GM12878 (cell line): ENCODE measurements at regions not wholly inside any gene's neighbourhood (a gene's known extent, or its start where the extent isn't known, plus 50 kb on each side); places are given as distances from the start of the nearest gene placed in this dataset.

Experiments
- ATAC-seq: fragments of 200-7000 bp; cut with Tn5 transposase; 3 replicates; pipeline ENCODE4 v1.9.1; 2020; ENCODE audit warnings: mild to moderate bottlenecking, moderate library complexity
- BruUV-seq: library from RNA; stranded (reverse); fragments of 400-500 nt; replicated peaks from 2 replicates; lab custom pipeline; 2021; lab: Mats Ljungman, UMichigan
- CTCF ChIA-PET: fragments of 300-600 bp; sonication (Branson Sonifier 250); formaldehyde crosslinking; extraction: SDS; loops from one replicate; lab custom pipeline; 2021; ENCODE audit warnings: inconsistent platforms; lab: Yijun Ruan, JAX
- POLR2A ChIA-PET: fragments of 350-600 bp; formaldehyde crosslinking; extraction: SDS; loops from one replicate; lab custom pipeline; 2021; ENCODE audit warnings: inconsistent platforms; lab: Charles Lee
- RAD21 ChIA-PET: fragments of 300-600 bp; sonication (Branson Sonifier 250); formaldehyde crosslinking; loops from one replicate; lab custom pipeline; 2023; ENCODE audit warnings: antibody characterized with exemption; ENCODE audit not compliant: unreplicated experiment; lab: Charles Lee
- SMC1A ChIA-PET: fragments of 300-600 bp; sonication (Branson Sonifier 250); formaldehyde crosslinking; loops from one replicate; lab custom pipeline; 2023; ENCODE audit not compliant: unreplicated experiment, uncharacterized antibody; lab: Charles Lee
- DNase-seq: peaks from one replicate; pipeline ENCODE4 v3.0.0-alpha.2; 2011; ENCODE audit warnings: low read depth, low spot score
- FAIRE-seq: peaks from 3 replicates; lab custom pipeline; 2011; peaks lifted over from hg19 to GRCh38; lab: Jason Lieb, UNC
- H2AFZ ChIP-seq: 2 replicates; pipeline ENCODE4 v1.6.0; 2011; ENCODE audit warnings: low read depth, low read length, control low read depth; ENCODE audit not compliant: control insufficient read depth
- H3K27ac ChIP-seq: 2 replicates; pipeline ENCODE4 v1.5.1; 2011; ENCODE audit warnings: control low read depth; ENCODE audit not compliant: control insufficient read depth, insufficient read depth
- H3K27me3 ChIP-seq, 2 experiments: replicated peaks in 1 of 2; 2 replicates each; pipeline versions ENCODE4 v1.6.0 to v1.6.1; 2011; ENCODE audit warnings: low read length in 1 of 2; ENCODE audit not compliant: control insufficient read depth in 2 of 2, insufficient read depth in 2 of 2
- H3K36me3 ChIP-seq, 2 experiments: 2 replicates each; pipeline ENCODE4 v1.5.1; 2011; ENCODE audit warnings: low read length in 1 of 2; ENCODE audit not compliant: control insufficient read depth in 2 of 2, insufficient read depth in 2 of 2
- H3K4me1 ChIP-seq: 2 replicates; pipeline ENCODE4 v1.6.1; 2011; ENCODE audit warnings: mild to moderate bottlenecking, low read length, moderate library complexity, mixed read lengths; ENCODE audit not compliant: control insufficient read depth, insufficient read depth
- H3K4me2 ChIP-seq: 2 replicates; pipeline ENCODE4 v1.6.0; 2011; ENCODE audit warnings: control low read depth; ENCODE audit not compliant: control insufficient read depth, insufficient read depth
- H3K4me3 ChIP-seq: fragments of 200-600 bp; sonication (generic); 2 replicates; pipeline ENCODE4 v1.5.1; 2016
- H3K79me2 ChIP-seq: 2 replicates; pipeline ENCODE4 v1.6.0; 2011; ENCODE audit warnings: low read length; ENCODE audit not compliant: control insufficient read depth, insufficient read depth
- H3K9ac ChIP-seq: 2 replicates; pipeline ENCODE4 v1.8.0; 2011; ENCODE audit warnings: low read length, control low read depth, mixed read lengths; ENCODE audit not compliant: control insufficient read depth, insufficient read depth
- H3K9me3 ChIP-seq: replicated peaks from 3 replicates; pipeline ENCODE4 v1.5.1; 2011; ENCODE audit warnings: mild to moderate bottlenecking, low read length; ENCODE audit not compliant: control insufficient read depth, insufficient read depth
- H4K20me1 ChIP-seq: 2 replicates; pipeline ENCODE4 v1.6.0; 2011; ENCODE audit not compliant: control insufficient read depth, insufficient read depth
- CREM ChIP-seq: IDR thresholded peaks from 2 replicates; pipeline ENCODE4 v1.6.1; 2014; ENCODE audit warnings: antibody characterized with exemption, low read depth
- ESRRA ChIP-seq: IDR thresholded peaks from 2 replicates; pipeline ENCODE4 v1.6.1; 2012; ENCODE audit warnings: mild to moderate bottlenecking, low read length, improper control_type of control experiment
- HSF1 ChIP-seq: fragments of 150-350 bp; IDR thresholded peaks from 2 replicates; pipeline ENCODE4 v1.6.1; 2014; ENCODE audit warnings: mild to moderate bottlenecking, low read depth, low read length
- IKZF1 ChIP-seq: fragments of 450-650 bp; conservative IDR thresholded peaks from 2 replicates; pipeline ENCODE4 v1.6.1; 2017; ENCODE audit warnings: antibody characterized with exemption, mild to moderate bottlenecking
- IKZF2 ChIP-seq, 2 experiments: fragments of 450-650 bp; IDR thresholded peaks; 2 replicates each; pipeline ENCODE4 v1.6.1; 2017; ENCODE audit warnings: mild to moderate bottlenecking in 2 of 2, moderate library complexity in 2 of 2
- JUND ChIP-seq: IDR thresholded peaks from 2 replicates; pipeline ENCODE4 v1.6.1; 2012; ENCODE audit warnings: low read depth, mild to moderate bottlenecking, low read length, improper control_type of control experiment, moderate library complexity
- NFYB ChIP-seq: IDR thresholded peaks from 2 replicates; pipeline ENCODE4 v1.6.1; 2011; ENCODE audit warnings: low read depth, mild to moderate bottlenecking, low read length, improper control_type of control experiment, moderate library complexity; ENCODE audit not compliant: insufficient read depth
- PAX5 ChIP-seq: IDR thresholded peaks from 2 replicates; pipeline ENCODE4 v1.6.1; 2011; ENCODE audit warnings: low read depth, low read length, borderline replicate concordance
- PKNOX1 ChIP-seq: fragments of 450-650 bp; IDR thresholded peaks from 2 replicates; pipeline ENCODE4 v1.6.1; 2016; ENCODE audit warnings: mild to moderate bottlenecking
- REST ChIP-seq: IDR thresholded peaks from 2 replicates; pipeline ENCODE4 v1.6.1; 2012; ENCODE audit warnings: mild to moderate bottlenecking, low read depth, low read length
- SIN3A ChIP-seq: IDR thresholded peaks from 2 replicates; pipeline ENCODE4 v1.6.1; 2012; ENCODE audit warnings: low read depth, low read length, improper control_type of control experiment
- SMARCA5 ChIP-seq: fragments of 450-650 bp; IDR thresholded peaks from 2 replicates; pipeline ENCODE4 v1.6.1; 2017; ENCODE audit warnings: mild to moderate bottlenecking
- SREBF2 ChIP-seq: IDR thresholded peaks from 2 replicates; pipeline ENCODE4 v1.6.1; 2012; ENCODE audit warnings: mild to moderate bottlenecking, low read length
- SRF ChIP-seq, 2 experiments: IDR thresholded peaks; 2 replicates each; pipeline ENCODE4 v1.6.1; 2011; ENCODE audit warnings: low read depth in 2 of 2, low read length in 2 of 2, mild to moderate bottlenecking in 1 of 2, moderate library complexity in 1 of 2
- STAT1 ChIP-seq: fragments of 450-650 bp; conservative IDR thresholded peaks from 2 replicates; pipeline ENCODE4 v1.6.1; 2014; ENCODE audit warnings: antibody characterized with exemption, mild to moderate bottlenecking
- WRNIP1 ChIP-seq: IDR thresholded peaks from 2 replicates; pipeline ENCODE4 v1.6.1; 2011; ENCODE audit warnings: low read depth, low read length, improper control_type of control experiment, borderline replicate concordance
- ZBTB40 ChIP-seq: fragments of 450-650 bp; IDR thresholded peaks from 2 replicates; pipeline ENCODE4 v1.6.1; 2016; ENCODE audit warnings: mild to moderate bottlenecking, moderate library complexity, borderline replicate concordance
- WGBS: methylation state at CpG from one replicate; pipeline ENCODE4 v1.1.6; 2016; ENCODE audit warnings: low lambda C conversion rate; ENCODE audit not compliant: insufficient replicate concordance, insufficient coverage; ENCODE audit errors: missing lambda C conversion rate; 5-methylcytosine and 5-hydroxymethylcytosine counted together
- in situ Hi-C: fragments of 300-500 bp; cut with MboI; formaldehyde crosslinking; loops from 9 replicates; pipeline ENCODE4 v1.14.3; 2018; ENCODE audit warnings: mixed read lengths
- intact Hi-C: fragments of 100-400 bp; cut with micrococcal nuclease; formaldehyde crosslinking; loops from one replicate; pipeline ENCODE4 v1.14.2; 2022; ENCODE audit not compliant: unreplicated experiment

- ChIA-PET SMC1A (no interaction called here), CTCF (no interaction called here), POLR2A (no interaction called here), RAD21 (no interaction called here)
- no TSS peak for BruUV-seq
- Histone ChIP-seq H3K4me2 (no peak overlapping the region), H3K27ac (no peak overlapping the region), H3K27me3 (no peaks in the 10 kb centered on the region), H3K4me1 (no peaks in the 10 kb centered on the region), H4K20me1 (no peaks in the 10 kb centered on the region), H3K36me3 (no peaks in the 10 kb centered on the region), H2AFZ (no peak overlapping the region), H3K9me3 (no peaks in the 10 kb centered on the region), H3K4me3 (no peak overlapping the region), H3K79me2 (no peaks in the 10 kb centered on the region), H3K9ac (no peak overlapping the region)
- intact Hi-C loops (no loop called here), in situ Hi-C loops (no loop called here)
- 54% methylated on average over 17 of the region's 17 CpGs for WGBS
- ATAC-seq (no peak), FAIRE-seq (no peak), DNase-seq (no peak)
- TF ChIP-seq SIN3A (no peak), REST (no peak), STAT1 (no peak), PKNOX1 (no peak), ZBTB40 (no peak), IKZF1 (no peak), CREM (no peak), NFYB (no peak), IKZF2 (IDR thresholded peaks at IDR 0.05) (no peak), SRF (IDR thresholded peaks at IDR 0.05; ENCODE audit: low read depth in 2 of 2, low read length in 2 of 2) (no peak), HSF1 (no peak), WRNIP1 (no peak), PAX5 (no peak), SREBF2 (no peak), ESRRA (no peak), JUND (no peak), SMARCA5 (no peak)
Measured at GRCh38 chr11:70558681-70559080, 160.4 kb downstream of the CTTN start.
